HG02884 (cell line): ENCODE measurements at regions not wholly inside any gene's neighbourhood (a gene's known extent, or its start where the extent isn't known, plus 50 kb on each side); places are given as distances from the start of the nearest gene placed in this dataset.
A peak's percentile ranks its signal among the peaks of the same experiment; 100 is the strongest.

Experiments used
- ATAC-seq: cut with Tn5 transposase; IDR thresholded peaks from one replicate; pipeline ENCODE4 v1.9.1; 2021; ENCODE audit warnings: mild to moderate bottlenecking, moderate library complexity; ENCODE audit not compliant: unreplicated experiment

GRCh38 chr4:128512161-128512560 is 224.5 kb upstream of the PGRMC2 start:
- ATAC-seq = no peak

DNA sequence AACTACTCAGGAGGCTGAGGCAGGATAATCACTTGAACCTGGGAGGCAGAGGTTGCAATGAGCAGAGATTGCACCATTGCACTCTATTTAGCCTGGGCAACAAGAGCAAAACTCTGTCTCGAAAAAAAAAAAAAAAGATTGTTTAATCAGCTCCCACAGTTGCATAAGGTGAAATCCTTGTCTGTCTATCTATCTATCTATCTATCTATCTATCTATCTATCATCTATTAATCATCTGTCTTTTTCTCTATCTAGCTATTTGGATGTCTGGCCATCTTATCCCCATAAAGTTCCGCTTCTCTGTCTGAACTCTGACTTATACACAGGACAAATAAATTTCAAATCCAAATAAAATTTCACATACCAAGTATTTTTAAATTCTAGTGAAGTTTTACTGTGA is 223.2 kb upstream of the PGRMC2 start:
- no peak for ATAC-seq

GRCh38 chr4:128502818-128503527 is 215.4 kb upstream of the PGRMC2 start:
- no peak for ATAC-seq

DNA sequence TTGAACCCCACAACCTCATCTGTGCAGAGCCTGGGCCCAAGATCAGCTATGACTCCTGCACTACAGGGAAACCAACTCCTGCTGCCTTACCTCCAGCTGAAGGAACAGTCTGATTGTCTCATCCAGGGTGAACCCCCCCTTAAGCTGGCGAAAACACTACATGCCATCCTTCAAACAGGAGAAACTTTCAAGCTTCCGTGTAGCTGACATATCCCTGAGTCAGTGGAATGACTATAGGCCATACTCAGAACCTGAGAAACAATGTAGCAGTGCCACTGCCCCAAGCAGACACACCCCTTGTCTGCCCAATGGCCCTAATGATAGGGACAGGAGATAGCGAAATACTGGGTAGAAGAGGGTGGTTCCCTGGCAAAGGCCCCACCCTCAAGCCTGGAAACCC is 213.6 kb upstream of the PGRMC2 start:
- no peak for ATAC-seq

GRCh38 chr4:128488055-128488705 is 200.6 kb upstream of the PGRMC2 start:
- no peak for ATAC-seq

- no peak for ATAC-seq
These were observed 197.3 kb upstream of the PGRMC2 start for GRCh38 chr4:128484896-128485295.

- ATAC-seq = no peak
These were observed 196.2 kb upstream of the PGRMC2 start for GRCh38 chr4:128483816-128484215.

DNA sequence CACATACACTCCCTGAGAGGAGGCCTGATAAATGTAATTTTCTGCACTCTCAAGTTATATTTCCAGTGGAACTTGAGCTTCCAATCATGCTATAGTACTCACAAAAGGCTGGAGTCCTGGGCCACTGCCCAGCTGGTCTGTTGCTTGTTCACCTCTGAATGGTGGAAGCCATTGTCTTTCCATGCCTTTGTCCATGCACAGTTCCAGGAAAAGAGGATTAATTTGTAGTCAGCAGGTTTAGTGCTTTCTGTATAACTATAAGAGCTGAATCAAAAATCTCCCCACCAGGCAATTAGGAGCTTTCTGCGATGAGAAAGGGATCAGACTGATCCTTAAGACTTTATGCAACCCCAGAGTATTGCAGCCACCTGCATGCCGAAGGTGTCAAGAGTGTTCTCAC is 195.4 kb upstream of the PGRMC2 start:
- ATAC-seq = no peak

GRCh38 chr4:128481752-128482480 is 194.3 kb upstream of the PGRMC2 start:
- ATAC-seq = no peak

DNA sequence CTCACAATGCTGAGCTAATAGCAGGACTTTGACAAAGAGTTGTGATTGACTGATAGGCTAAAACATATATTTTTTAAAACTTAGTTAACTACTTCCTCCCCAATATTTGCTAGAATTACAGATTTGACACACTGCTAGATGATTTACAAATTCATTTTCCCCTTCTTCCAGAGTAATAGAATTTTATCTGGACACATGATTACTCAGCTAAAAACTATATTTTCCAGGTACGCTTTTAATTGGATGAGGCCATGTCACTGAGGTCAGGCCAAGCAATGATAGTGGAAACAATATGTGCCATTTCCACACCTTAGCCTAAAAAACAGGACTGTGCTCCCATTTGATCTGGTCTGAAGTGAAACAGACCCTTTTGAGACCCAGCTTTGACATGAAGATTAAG is 193.3 kb upstream of the PGRMC2 start:
- ATAC-seq = no peak

DNA sequence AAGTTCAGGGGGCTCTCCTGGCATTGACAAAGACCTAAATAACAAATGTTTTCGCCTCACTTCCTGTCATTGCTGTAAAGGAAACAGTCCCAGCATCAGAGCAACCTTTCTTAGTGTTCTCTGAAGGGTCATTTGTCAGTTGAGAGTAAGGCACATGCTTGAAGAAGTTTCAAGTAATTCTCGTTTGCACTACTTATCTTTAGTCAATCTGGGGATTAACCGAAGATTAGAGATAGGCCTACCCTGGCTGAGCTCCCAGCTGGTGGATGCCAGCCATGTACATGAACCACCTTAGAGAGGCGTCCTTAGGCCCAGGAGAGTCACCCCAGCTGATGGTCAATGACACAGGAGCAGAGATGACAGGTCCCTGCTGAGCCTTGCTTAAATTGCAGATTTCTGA is 189.9 kb upstream of the PGRMC2 start:
- no peak for ATAC-seq

- ATAC-seq = no peak
These were observed 188.0 kb upstream of the PGRMC2 start for GRCh38 chr4:128475597-128475996.

- ATAC-seq = no peak
These were observed 184.0 kb upstream of the PGRMC2 start for GRCh38 chr4:128471576-128471975.

GRCh38 chr4:128470492-128471053 is 183.0 kb upstream of the PGRMC2 start:
- no peak for ATAC-seq

GRCh38 chr4:128468123-128468989 is 180.7 kb upstream of the PGRMC2 start:
- no peak for ATAC-seq

DNA sequence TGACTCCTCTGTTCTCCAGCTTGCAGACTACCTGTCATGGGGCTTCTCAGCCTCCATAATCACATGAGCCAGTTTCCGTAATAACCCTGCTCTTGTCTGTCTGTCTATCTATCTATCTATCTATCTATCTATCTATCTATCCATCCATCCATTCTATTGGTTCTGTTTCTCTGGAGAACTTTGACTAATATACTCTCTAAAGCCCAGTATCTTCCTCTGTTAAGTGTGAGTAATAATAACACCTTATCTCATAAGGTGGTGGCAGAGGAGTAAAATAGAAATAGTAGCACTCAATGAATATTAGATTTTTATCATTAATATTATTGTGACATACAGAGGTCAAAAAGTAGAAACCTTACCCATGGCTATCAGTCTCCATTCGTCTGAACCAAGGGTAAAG is 177.9 kb upstream of the PGRMC2 start:
- no peak for ATAC-seq

DNA sequence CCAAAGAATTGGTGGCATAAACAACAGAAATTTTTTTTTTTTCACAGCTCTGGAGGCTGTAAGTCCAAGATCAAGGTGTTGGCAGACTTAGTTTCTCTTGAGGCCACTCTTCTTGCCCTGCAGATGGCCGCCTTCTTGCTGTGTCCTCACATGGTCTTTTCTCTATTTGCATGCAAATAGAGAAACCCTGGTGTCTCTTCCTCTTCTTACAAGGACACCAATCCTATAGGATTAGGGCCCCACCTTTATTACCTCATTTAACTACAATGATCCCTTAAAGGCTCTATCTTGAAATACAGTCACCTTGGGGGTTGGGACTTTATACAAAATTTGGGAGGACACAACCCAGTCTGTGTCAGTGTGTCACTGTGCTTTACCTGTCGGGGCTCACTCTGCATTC is 175.4 kb upstream of the PGRMC2 start:
- ATAC-seq = no peak

DNA sequence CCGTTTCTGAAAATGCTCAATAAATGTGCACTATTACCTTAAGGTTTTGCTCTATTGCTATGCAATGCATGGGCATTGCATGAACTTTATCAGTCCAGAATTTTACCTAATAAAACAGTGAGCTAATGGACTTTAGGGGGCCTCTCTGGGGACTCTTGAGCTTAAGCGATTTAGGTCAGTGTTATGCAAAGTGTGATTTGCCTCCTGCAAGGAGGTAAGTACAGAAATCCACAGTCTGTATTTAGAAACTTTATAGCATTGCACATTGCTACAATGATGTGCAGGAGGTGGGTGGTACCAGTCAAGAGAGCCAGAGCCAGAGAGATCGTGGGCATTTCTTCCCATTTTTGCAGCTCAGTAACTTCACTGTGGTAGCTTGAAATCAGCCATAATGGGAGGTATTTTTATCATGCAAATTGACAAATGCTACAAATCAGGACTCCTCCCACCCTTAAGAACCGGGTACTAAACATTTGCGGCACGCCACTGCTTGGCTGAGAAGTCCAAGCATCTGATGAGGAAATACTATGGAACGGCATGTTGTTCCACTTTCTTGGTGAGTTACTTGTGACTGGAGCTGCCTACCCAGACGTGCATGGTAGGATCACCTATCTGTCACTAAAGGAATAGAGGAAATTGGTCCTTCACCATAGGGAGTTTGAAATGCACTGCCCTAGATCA is 174.6 kb upstream of the PGRMC2 start:
- ATAC-seq = no peak

DNA sequence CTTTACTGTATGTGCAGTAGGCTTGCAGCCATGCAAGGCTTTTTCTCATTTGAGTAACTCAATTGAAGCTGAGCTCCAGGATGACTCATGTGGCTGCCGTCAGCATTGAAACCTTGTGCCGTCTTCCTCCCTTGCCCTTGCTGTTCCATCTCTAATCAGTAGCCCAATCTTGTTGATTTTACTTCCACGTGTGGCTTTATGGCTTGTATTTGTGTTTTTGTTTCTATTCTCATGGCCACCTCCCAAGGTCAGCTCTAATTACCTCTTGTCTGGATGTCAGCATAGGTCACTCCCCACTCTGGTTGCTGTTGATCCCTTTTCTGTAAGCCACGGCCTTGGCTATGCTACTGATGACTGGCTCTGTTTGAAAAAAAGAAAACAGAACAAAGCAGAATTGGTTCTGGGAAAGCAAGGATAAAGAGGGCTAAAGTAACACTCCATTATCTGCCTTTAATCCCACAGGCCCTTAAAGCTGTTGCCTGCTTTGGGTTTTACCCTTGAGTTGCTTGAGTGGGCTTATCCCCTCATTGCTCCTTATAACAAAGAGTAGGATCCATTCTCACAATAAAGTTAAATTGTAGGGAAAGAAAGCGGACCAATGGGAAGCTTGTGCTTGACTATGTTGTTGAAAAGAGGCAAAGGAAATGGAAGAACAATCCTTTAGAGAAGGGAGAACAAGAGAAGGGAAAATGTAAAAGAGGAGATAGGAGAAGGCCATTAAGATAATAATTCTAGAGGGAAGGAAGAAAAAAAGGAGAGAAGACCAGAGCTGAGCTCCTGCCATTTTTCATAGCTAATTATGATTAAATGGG is 173.9 kb upstream of the PGRMC2 start:
- peak; percentile 65 for ATAC-seq
